GM19438 (cell line): ENCODE measurements at regions not wholly inside any gene's neighbourhood (a gene's known extent, or its start where the extent isn't known, plus 50 kb on each side); places are given as distances from the start of the nearest gene placed in this dataset.

Source experiments
- ATAC-seq: cut with Tn5 transposase; IDR thresholded peaks from one replicate; pipeline ENCODE4 v1.9.1; 2021; ENCODE audit warnings: low read depth; ENCODE audit not compliant: unreplicated experiment

GRCh38 chr16:79449900-79450299, 150.6 kb downstream of the MAF start:
- ATAC-seq = no peak

- no peak for ATAC-seq
Measured at GRCh38 chr16:79449067-79449769, 151.3 kb downstream of the MAF start.

GRCh38 chr16:79444572-79444971, 156.0 kb downstream of the MAF start:
- ATAC-seq = no peak

GRCh38 chr16:79439901-79440300, 160.6 kb downstream of the MAF start:
- no peak for ATAC-seq

GRCh38 chr16:79437764-79438751, 162.5 kb downstream of the MAF start:
- no peak for ATAC-seq

GRCh38 chr16:79436885-79437284, 163.7 kb downstream of the MAF start:
- ATAC-seq = no peak

GRCh38 chr16:79434771-79435170, 165.8 kb downstream of the MAF start:
- ATAC-seq = no peak

GRCh38 chr16:79434092-79434491, 166.4 kb downstream of the MAF start:
- ATAC-seq = no peak

GRCh38 chr16:79431923-79432322, 168.6 kb downstream of the MAF start:
- no peak for ATAC-seq

- ATAC-seq = no peak
Measured at GRCh38 chr16:79430191-79430678, 170.3 kb downstream of the MAF start.

GRCh38 chr16:79429381-79430190, 171.0 kb downstream of the MAF start:
- no peak for ATAC-seq

GRCh38 chr16:79426663-79427062, 173.9 kb downstream of the MAF start:
- ATAC-seq = no peak

GRCh38 chr16:79422064-79422463, 178.5 kb downstream of the MAF start:
- ATAC-seq = no peak

GRCh38 chr16:79421126-79421525, 179.4 kb downstream of the MAF start:
- no peak for ATAC-seq

GRCh38 chr16:79420493-79420892, 180.0 kb downstream of the MAF start:
- ATAC-seq = no peak

GRCh38 chr16:79419148-79419547, 181.4 kb downstream of the MAF start:
- ATAC-seq = no peak

- ATAC-seq = no peak
Measured at GRCh38 chr16:79417601-79418008, 182.9 kb downstream of the MAF start.

- no peak for ATAC-seq
Measured at GRCh38 chr16:79415983-79416640, 184.4 kb downstream of the MAF start.

- ATAC-seq = no peak
Measured at GRCh38 chr16:79412783-79413225, 187.7 kb downstream of the MAF start.

- no peak for ATAC-seq
Measured at GRCh38 chr16:79411805-79412204, 188.7 kb downstream of the MAF start.
